H9 (cell line): ENCODE measurements at regions not wholly inside any gene's neighbourhood (a gene's known extent, or its start where the extent isn't known, plus 50 kb on each side); places are given as distances from the start of the nearest gene placed in this dataset.

Source experiments
- DNase-seq: peaks from one replicate; pipeline ENCODE4 v3.0.0-alpha.2; 2017
- H2AFZ ChIP-seq: one replicate; pipeline ENCODE4 v1.6.1; 2013; ENCODE audit warnings: mild to moderate bottlenecking, low read length, control low read depth, moderate library complexity
- H2AK5ac ChIP-seq: 2 replicates; pipeline ENCODE4 v1.6.1; 2013; ENCODE audit warnings: low read length, control low read depth, mixed read lengths; ENCODE audit not compliant: insufficient read length
- H2BK120ac ChIP-seq: one replicate; pipeline ENCODE4 v1.6.1; 2013; ENCODE audit warnings: low read depth, mild to moderate bottlenecking, low read length, control low read depth, inconsistent platforms; ENCODE audit not compliant: poor library complexity, severe bottlenecking
- H2BK12ac ChIP-seq: 2 replicates; pipeline ENCODE4 v1.6.1; 2013; ENCODE audit warnings: low read length, control low read depth, mixed read lengths, low read depth; ENCODE audit not compliant: insufficient read length
- H2BK15ac ChIP-seq: 2 replicates; pipeline ENCODE4 v1.6.1; 2013; ENCODE audit warnings: low read depth, low read length, control low read depth
- H2BK20ac ChIP-seq: one replicate; pipeline ENCODE4 v1.6.1; 2013; ENCODE audit warnings: low read depth, mild to moderate bottlenecking, low read length, control low read depth, inconsistent platforms; ENCODE audit not compliant: poor library complexity, severe bottlenecking
- H2BK5ac ChIP-seq: 2 replicates; pipeline ENCODE4 v1.6.1; 2013; ENCODE audit warnings: low read length, control low read depth, mixed read lengths; ENCODE audit not compliant: insufficient read length
- H3K14ac ChIP-seq: 2 replicates; pipeline ENCODE4 v1.6.1; 2013; ENCODE audit warnings: low read length, control low read depth; ENCODE audit not compliant: insufficient read depth
- H3K18ac ChIP-seq: 2 replicates; pipeline ENCODE4 v1.6.1; 2013; ENCODE audit warnings: low read depth, mild to moderate bottlenecking, mixed read lengths, low read length, control low read depth; ENCODE audit not compliant: insufficient read length
- H3K23ac ChIP-seq: 2 replicates; pipeline ENCODE4 v1.6.1; 2013; ENCODE audit warnings: low read length, control low read depth, mixed read lengths, low read depth; ENCODE audit not compliant: insufficient read length
- H3K23me2 ChIP-seq: 2 replicates; pipeline ENCODE4 v1.6.1; 2013; ENCODE audit warnings: low read depth, mild to moderate bottlenecking, mixed read lengths, low read length, control low read depth; ENCODE audit not compliant: insufficient read length, poor library complexity, severe bottlenecking
- H3K27ac ChIP-seq: 2 replicates; pipeline ENCODE4 v1.5.1; 2013; ENCODE audit warnings: low read length, control low read depth, mixed read lengths, low read depth; ENCODE audit not compliant: insufficient read length
- H3K27me3 ChIP-seq: 2 replicates; pipeline ENCODE4 v1.6.1; 2013; ENCODE audit warnings: low read length, control low read depth, inconsistent platforms; ENCODE audit not compliant: insufficient read depth
- H3K4ac ChIP-seq: 2 replicates; pipeline ENCODE4 v1.6.1; 2013; ENCODE audit warnings: low read depth, mild to moderate bottlenecking, control low read depth, inconsistent platforms, low read length, moderate library complexity
- H3K4me1 ChIP-seq: 2 replicates; pipeline ENCODE4 v1.6.1; 2013; ENCODE audit warnings: low read length, control low read depth, inconsistent platforms; ENCODE audit not compliant: insufficient read depth
- H3K4me2 ChIP-seq: 2 replicates; pipeline ENCODE4 v1.6.1; 2013; ENCODE audit warnings: low read length, control low read depth, mixed read lengths; ENCODE audit not compliant: insufficient read length, insufficient read depth
- H3K56ac ChIP-seq: 2 replicates; pipeline ENCODE4 v1.6.1; 2013; ENCODE audit warnings: low read depth, mild to moderate bottlenecking, mixed read lengths, low read length, control low read depth; ENCODE audit not compliant: insufficient read length
- H3K79me1 ChIP-seq: 2 replicates; pipeline ENCODE4 v1.6.1; 2013; ENCODE audit warnings: low read depth, mild to moderate bottlenecking, moderate library complexity, low read length, control low read depth, inconsistent platforms; ENCODE audit not compliant: insufficient read depth, poor library complexity, severe bottlenecking
- H3K79me2 ChIP-seq: 2 replicates; pipeline ENCODE4 v1.6.1; 2013; ENCODE audit warnings: low read length, control low read depth, inconsistent platforms; ENCODE audit not compliant: insufficient read depth
- H3K9ac ChIP-seq: 2 replicates; pipeline ENCODE4 v1.6.1; 2013; ENCODE audit warnings: low read length, control low read depth, mixed read lengths; ENCODE audit not compliant: insufficient read length; ENCODE audit errors: extremely low read depth
- H3K9me3 ChIP-seq: one replicate; pipeline ENCODE4 v1.6.1; 2013; ENCODE audit warnings: low read depth, low read length, inconsistent platforms; ENCODE audit not compliant: control insufficient read depth
- H3T11ph ChIP-seq: one replicate; pipeline ENCODE4 v1.6.1; 2013; ENCODE audit warnings: mild to moderate bottlenecking, low read length, control low read depth, inconsistent platforms
- H4K20me1 ChIP-seq: one replicate; pipeline ENCODE4 v1.6.1; 2013; ENCODE audit not compliant: control insufficient read depth, insufficient read length, insufficient read depth
- H4K5ac ChIP-seq: 2 replicates; pipeline ENCODE4 v1.6.1; 2013; ENCODE audit warnings: low read depth, mild to moderate bottlenecking, mixed read lengths, low read length, control low read depth; ENCODE audit not compliant: insufficient read length
- H4K8ac ChIP-seq: replicated peaks from 2 replicates; pipeline ENCODE4 v1.6.1; 2013; ENCODE audit warnings: low read length, control low read depth, mixed read lengths, low read depth; ENCODE audit not compliant: insufficient read length
- H4K91ac ChIP-seq: 2 replicates; pipeline ENCODE4 v1.6.1; 2013; ENCODE audit warnings: low read depth, mild to moderate bottlenecking, moderate library complexity, mixed read lengths, low read length, control low read depth; ENCODE audit not compliant: insufficient read length
- H3K27ac Mint-ChIP-seq, 3 experiments: 2 replicates in 2 of 3; 3 replicates in 1 of 3; pipeline ENCODE4 v1.8.0; 2020 to 2021; ENCODE audit warnings: mixed read lengths in 3 of 3, mild to moderate bottlenecking in 1 of 3, moderate library complexity in 1 of 3
- H3K27me3 Mint-ChIP-seq: 2 replicates; pipeline ENCODE4 v1.8.0; 2021; ENCODE audit warnings: low read depth, mild to moderate bottlenecking, moderate library complexity, mixed read lengths
- H3K36me3 Mint-ChIP-seq, 3 experiments: 2 replicates in 2 of 3; 3 replicates in 1 of 3; pipeline ENCODE4 v1.8.0; 2020 to 2021; ENCODE audit warnings: low read depth in 3 of 3, mixed read lengths in 3 of 3; ENCODE audit not compliant: insufficient read depth in 1 of 3
- H3K4me1 Mint-ChIP-seq, 2 experiments: 2 replicates each; pipeline ENCODE4 v1.8.0; 2020; ENCODE audit warnings: mixed read lengths in 2 of 2
- H3K4me3 Mint-ChIP-seq, 2 experiments: 2 replicates in 1 of 2; 3 replicates in 1 of 2; pipeline ENCODE4 v1.8.0; 2020 to 2021; ENCODE audit warnings: mild to moderate bottlenecking in 2 of 2, mixed read lengths in 2 of 2, moderate library complexity in 1 of 2
- H3K9me3 Mint-ChIP-seq, 2 experiments: 2 replicates in 1 of 2; 3 replicates in 1 of 2; pipeline ENCODE4 v1.8.0; 2020; ENCODE audit warnings: mild to moderate bottlenecking in 2 of 2, mixed read lengths in 2 of 2, moderate library complexity in 1 of 2
- WGBS: extraction: QIAGEN DNeasy Blood & Tissue Kit; methylation state at CpG from one replicate; pipeline ENCODE4 v1.1.7; 2013; ENCODE audit warnings: missing lambda C conversion rate, low lambda C conversion rate, mixed read lengths; ENCODE audit not compliant: insufficient read length; ENCODE audit errors: extremely low coverage; 5-methylcytosine and 5-hydroxymethylcytosine counted together
- TF ChIP-seq, protein P1 (sequence below): fragments of 200-600 bp; sonication (generic); conservative IDR thresholded peaks from 3 replicates; pipeline ENCODE4 v1.8.0; 2021; ENCODE audit warnings: antibody characterized with exemption, mild to moderate bottlenecking

DNA sequence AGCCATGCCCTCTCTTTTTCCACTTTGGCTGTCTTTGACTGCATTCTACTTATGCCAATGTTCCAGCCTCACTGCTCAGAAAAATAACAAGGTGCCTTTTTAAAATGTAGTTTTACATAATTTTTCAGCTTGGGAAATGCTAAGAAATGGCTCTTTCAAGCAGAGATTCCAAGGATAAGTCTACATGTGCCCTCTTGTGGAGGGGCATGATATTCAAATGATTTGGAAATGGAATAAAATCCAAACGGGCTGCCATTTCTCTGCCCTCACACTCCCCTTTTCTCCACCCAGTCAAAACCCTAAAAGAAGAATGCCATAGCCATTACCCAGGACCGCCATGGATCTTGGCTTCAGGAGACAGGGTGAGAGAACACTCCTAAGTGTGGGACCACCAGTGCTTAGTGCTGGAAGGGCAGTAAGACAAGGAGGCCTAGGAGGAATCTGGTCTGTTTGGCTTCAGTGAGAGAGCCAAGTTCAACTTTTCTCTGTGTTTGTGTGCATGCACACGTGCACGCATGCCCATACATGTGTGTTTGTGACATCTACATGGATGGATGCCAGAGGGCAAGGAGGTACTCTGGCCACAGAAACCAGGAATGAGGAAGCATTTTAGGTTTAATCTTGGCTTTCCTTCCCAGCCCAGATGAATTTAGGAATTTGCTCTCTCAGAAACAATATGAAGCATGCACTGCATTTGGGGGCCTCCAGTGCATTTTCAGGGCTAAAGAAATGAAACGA, 174.0 kb upstream of the SLC14A2 start:
- no peak overlapping the region for H4K8ac ChIP-seq
- H2BK5ac ChIP-seq: no peak overlapping the region
- no peak overlapping the region for H2AFZ ChIP-seq
- Mint-ChIP-seq H3K27me3 (peaks cover 2% of the 10 kb centered on the region; the same call in 1 of the 2 replicates), H3K27ac (no peak overlapping the region), H3K9me3 (no peaks in the 10 kb centered on the region; a peak in 1 of 5 replicates), H3K4me1 (peaks cover 4 to 7% of the 10 kb centered on the region in 2 experiments; a peak in 2 of 4 replicates), H3K4me3 (no peak overlapping the region), H3K36me3 (no peaks in the 10 kb centered on the region)
- H2BK20ac ChIP-seq: no peak overlapping the region
- no peak overlapping the region for H3K27ac ChIP-seq
- no peak overlapping the region for H4K5ac ChIP-seq
- H2AK5ac ChIP-seq: no peak overlapping the region
- WGBS: no CpG with 5 or more reads among the region's 5 CpGs
- 0 out of 2 replicates have a peak, but pooled peaks cover 2% of the 10 kb centered on the region for H3K79me2 ChIP-seq
- no peak overlapping the region for H3K4ac ChIP-seq
- DNase-seq: no peak
- no peaks in the 10 kb centered on the region for H3K79me1 ChIP-seq
- H2BK12ac ChIP-seq: no peak overlapping the region
- H3K4me1 ChIP-seq: no peaks in the 10 kb centered on the region
- H3K27me3 ChIP-seq: no peaks in the 10 kb centered on the region
- peaks cover 5% of the 10 kb centered on the region for H3K23me2 ChIP-seq
- H4K20me1 ChIP-seq: no peaks in the 10 kb centered on the region
- H3K9me3 ChIP-seq: no peaks in the 10 kb centered on the region
- no peak overlapping the region for H3K18ac ChIP-seq
- TF ChIP-seq, protein P1, sequence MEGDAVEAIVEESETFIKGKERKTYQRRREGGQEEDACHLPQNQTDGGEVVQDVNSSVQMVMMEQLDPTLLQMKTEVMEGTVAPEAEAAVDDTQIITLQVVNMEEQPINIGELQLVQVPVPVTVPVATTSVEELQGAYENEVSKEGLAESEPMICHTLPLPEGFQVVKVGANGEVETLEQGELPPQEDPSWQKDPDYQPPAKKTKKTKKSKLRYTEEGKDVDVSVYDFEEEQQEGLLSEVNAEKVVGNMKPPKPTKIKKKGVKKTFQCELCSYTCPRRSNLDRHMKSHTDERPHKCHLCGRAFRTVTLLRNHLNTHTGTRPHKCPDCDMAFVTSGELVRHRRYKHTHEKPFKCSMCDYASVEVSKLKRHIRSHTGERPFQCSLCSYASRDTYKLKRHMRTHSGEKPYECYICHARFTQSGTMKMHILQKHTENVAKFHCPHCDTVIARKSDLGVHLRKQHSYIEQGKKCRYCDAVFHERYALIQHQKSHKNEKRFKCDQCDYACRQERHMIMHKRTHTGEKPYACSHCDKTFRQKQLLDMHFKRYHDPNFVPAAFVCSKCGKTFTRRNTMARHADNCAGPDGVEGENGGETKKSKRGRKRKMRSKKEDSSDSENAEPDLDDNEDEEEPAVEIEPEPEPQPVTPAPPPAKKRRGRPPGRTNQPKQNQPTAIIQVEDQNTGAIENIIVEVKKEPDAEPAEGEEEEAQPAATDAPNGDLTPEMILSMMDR: peak; percentile 48
- H2BK15ac ChIP-seq: no peak overlapping the region
- no peak overlapping the region for H4K91ac ChIP-seq
- no peak overlapping the region for H3K23ac ChIP-seq
- H3K9ac ChIP-seq: no peak overlapping the region
- no peak overlapping the region for H2BK120ac ChIP-seq
- H3K14ac ChIP-seq: no peak overlapping the region
- H3K56ac ChIP-seq: no peak overlapping the region
- H3K4me2 ChIP-seq: no peak overlapping the region
- no peak overlapping the region for H3T11ph ChIP-seq
